IMR-90 (cell line): ENCODE measurements at regions not wholly inside any gene's neighbourhood (a gene's known extent, or its start where the extent isn't known, plus 50 kb on each side); places are given as distances from the start of the nearest gene placed in this dataset.
A peak's percentile ranks its signal among the peaks of the same experiment; 100 is the strongest.

Experiments
- ATAC-seq: fragments of 200-7000 bp; cut with Tn5 transposase; 2 replicates; pipeline ENCODE4 v1.9.1; 2020; ENCODE audit warnings: low read depth, mild to moderate bottlenecking, moderate library complexity
- BruUV-seq: library from RNA; stranded (reverse); fragments of 400-500 nt; replicated peaks from 2 replicates; lab custom pipeline; 2021; lab: Mats Ljungman, UMichigan
- CTCF ChIA-PET: fragments of 300-600 bp; formaldehyde crosslinking; extraction: SDS; loops from one replicate; lab custom pipeline; 2021; ENCODE audit warnings: antibody characterized with exemption; lab: Yijun Ruan, JAX
- POLR2A ChIA-PET: fragments of 300-600 bp; sonication (Branson Sonifier 250); formaldehyde crosslinking; loops from one replicate; lab custom pipeline; 2022; ENCODE audit warnings: antibody characterized with exemption; ENCODE audit not compliant: unreplicated experiment; lab: Charles Lee
- DNase-seq: peaks from one replicate; pipeline ENCODE4 v3.0.0; 2013
- H2AFZ ChIP-seq: replicated peaks from 2 replicates; pipeline ENCODE3; 2013; ENCODE audit warnings: low read length, mild to moderate bottlenecking; ENCODE audit not compliant: poor library complexity
- H2AK5ac ChIP-seq: 2 replicates; pipeline ENCODE4 v1.6.1; 2013; ENCODE audit warnings: low read depth, low read length, inconsistent platforms
- H2AK9ac ChIP-seq: replicated peaks from 2 replicates; pipeline ENCODE3; 2013; ENCODE audit warnings: mild to moderate bottlenecking, low read depth, low read length, moderate library complexity; ENCODE audit not compliant: poor library complexity
- H2BK120ac ChIP-seq: 2 replicates; pipeline ENCODE4 v1.6.1; 2013; ENCODE audit warnings: low read depth, low read length, inconsistent platforms
- H2BK15ac ChIP-seq: 3 replicates; pipeline ENCODE4 v1.6.1; 2013; ENCODE audit warnings: low read depth, low read length, inconsistent platforms
- H2BK20ac ChIP-seq: 2 replicates; pipeline ENCODE4 v1.6.1; 2013; ENCODE audit warnings: low read depth, mild to moderate bottlenecking, inconsistent platforms, low read length, moderate library complexity
- H2BK5ac ChIP-seq: 2 replicates; pipeline ENCODE4 v1.6.1; 2013; ENCODE audit warnings: mild to moderate bottlenecking, low read depth, low read length, inconsistent platforms; ENCODE audit not compliant: poor library complexity, severe bottlenecking
- H3K14ac ChIP-seq: replicated peaks from 2 replicates; pipeline ENCODE4 v1.6.1; 2013; ENCODE audit warnings: low read depth, low read length, inconsistent platforms
- H3K18ac ChIP-seq: 2 replicates; pipeline ENCODE4 v1.6.1; 2013; ENCODE audit warnings: low read depth, low read length, control low read depth
- H3K23ac ChIP-seq: 2 replicates; pipeline ENCODE4 v1.6.1; 2013; ENCODE audit warnings: low read depth, low read length, inconsistent platforms
- H3K27ac ChIP-seq: 2 replicates; pipeline ENCODE4 v1.5.1; 2013; ENCODE audit warnings: mild to moderate bottlenecking, control low read depth, low read length; ENCODE audit not compliant: insufficient read depth
- H3K27me3 ChIP-seq: 2 replicates; pipeline ENCODE4 v1.6.1; 2013; ENCODE audit warnings: low read length; ENCODE audit not compliant: control insufficient read depth, insufficient read depth
- H3K36me3 ChIP-seq: 2 replicates; pipeline ENCODE4 v1.6.1; 2013; ENCODE audit warnings: low read length, mixed read lengths; ENCODE audit not compliant: control insufficient read depth, insufficient read depth
- H3K4ac ChIP-seq: 2 replicates; pipeline ENCODE4 v1.6.1; 2013; ENCODE audit warnings: low read depth, low read length, inconsistent platforms
- H3K4me1 ChIP-seq: 2 replicates; pipeline ENCODE4 v1.6.1; 2013; ENCODE audit warnings: low read length, mixed read lengths; ENCODE audit not compliant: control insufficient read depth, insufficient read depth
- H3K4me2 ChIP-seq: 2 replicates; pipeline ENCODE4 v1.6.1; 2013; ENCODE audit warnings: low read depth, mild to moderate bottlenecking, control low read depth, low read length, moderate library complexity
- H3K4me3 ChIP-seq: 2 replicates; pipeline ENCODE4 v1.5.1; 2013; ENCODE audit warnings: low read depth, mild to moderate bottlenecking, control low read depth, low read length, moderate library complexity; ENCODE audit not compliant: insufficient read depth
- H3K56ac ChIP-seq: 2 replicates; pipeline ENCODE4 v1.6.1; 2013; ENCODE audit warnings: low read length, inconsistent platforms; ENCODE audit not compliant: insufficient read depth; ENCODE audit errors: extremely low read depth
- H3K79me1 ChIP-seq, 2 experiments: 2 replicates each; pipeline ENCODE4 v1.6.1; 2013; ENCODE audit warnings: low read length in 2 of 2, inconsistent platforms in 1 of 2, low read depth in 1 of 2
- H3K9ac ChIP-seq: 2 replicates; pipeline ENCODE4 v1.6.1; 2013; ENCODE audit warnings: low read depth, low read length, control low read depth
- H3K9me1 ChIP-seq: 2 replicates; pipeline ENCODE4 v1.6.1; 2013; ENCODE audit warnings: low read length, inconsistent platforms; ENCODE audit not compliant: insufficient read depth
- H3K9me3 ChIP-seq: 2 replicates; pipeline ENCODE4 v1.6.1; 2013; ENCODE audit warnings: low read length; ENCODE audit not compliant: control insufficient read depth, insufficient read depth
- H4K20me1 ChIP-seq: 2 replicates; pipeline ENCODE4 v1.6.1; 2013; ENCODE audit warnings: low read length, inconsistent platforms; ENCODE audit not compliant: insufficient read depth
- H4K5ac ChIP-seq: 2 replicates; pipeline ENCODE4 v1.6.1; 2013; ENCODE audit warnings: mild to moderate bottlenecking, low read depth, low read length, control low read depth
- H4K8ac ChIP-seq, 2 experiments: 2 replicates each; pipeline ENCODE4 v1.6.1; 2013; ENCODE audit warnings: low read depth in 2 of 2, low read length in 2 of 2, control low read depth in 1 of 2, inconsistent platforms in 1 of 2
- H4K91ac ChIP-seq: 2 replicates; pipeline ENCODE4 v1.6.1; 2013; ENCODE audit warnings: low read depth, low read length, inconsistent platforms; ENCODE audit not compliant: insufficient read depth
- BHLHE40 ChIP-seq: fragments of 150-350 bp; IDR thresholded peaks from 2 replicates; pipeline ENCODE4 v1.6.1; 2016; ENCODE audit warnings: mild to moderate bottlenecking, low read depth, low read length
- CEBPB ChIP-seq: IDR thresholded peaks from 2 replicates; pipeline ENCODE4 v1.6.1; 2012; ENCODE audit warnings: low read depth, low read length, improper control_type of control experiment
- CHD1 ChIP-seq: IDR thresholded peaks from 2 replicates; pipeline ENCODE4 v1.6.1; 2012; ENCODE audit warnings: low read depth, low read length, improper control_type of control experiment
- FOS ChIP-seq: fragments of 150-350 bp; IDR thresholded peaks from 2 replicates; pipeline ENCODE4 v1.6.1; 2016; ENCODE audit warnings: low read depth, low read length
- MAFK ChIP-seq: IDR thresholded peaks from 2 replicates; pipeline ENCODE4 v1.6.1; 2012; ENCODE audit warnings: low read depth, low read length, improper control_type of control experiment
- MAZ ChIP-seq: IDR thresholded peaks from 2 replicates; pipeline ENCODE4 v1.6.1; 2012; ENCODE audit warnings: low read depth, mild to moderate bottlenecking, low read length, improper control_type of control experiment, moderate library complexity, borderline replicate concordance
- NFE2L2 ChIP-seq: fragments of 150-350 bp; IDR thresholded peaks from 2 replicates; pipeline ENCODE4 v1.6.1; 2016; ENCODE audit warnings: low read depth, mild to moderate bottlenecking, low read length
- RAD21 ChIP-seq: IDR thresholded peaks from 2 replicates; pipeline ENCODE4 v1.6.1; 2012; ENCODE audit warnings: low read length, improper control_type of control experiment
- RCOR1 ChIP-seq: IDR thresholded peaks from 2 replicates; pipeline ENCODE4 v1.6.1; 2012; ENCODE audit warnings: mild to moderate bottlenecking, low read length, improper control_type of control experiment; ENCODE audit not compliant: insufficient replicate concordance
- RFX5 ChIP-seq: IDR thresholded peaks from 2 replicates; pipeline ENCODE4 v1.8.0; 2012; ENCODE audit warnings: low read depth, mild to moderate bottlenecking, low read length, moderate library complexity
- SMC3 ChIP-seq: fragments of 150-350 bp; IDR thresholded peaks from 2 replicates; pipeline ENCODE4 v1.6.1; 2016; ENCODE audit warnings: low read depth, mild to moderate bottlenecking, antibody characterized with exemption, low read length, moderate library complexity
- dilution Hi-C: fragments of 300-500 bp; cut with HindIII; formaldehyde crosslinking; loops from one replicate; pipeline ENCODE4 v1.14.3; 2018; ENCODE audit warnings: low sequenced_read_pairs; ENCODE audit not compliant: unreplicated experiment
- in situ Hi-C: fragments of 300-500 bp; cut with MboI; formaldehyde crosslinking; loops from 3 replicates; pipeline ENCODE4 v1.14.3; 2019; ENCODE audit warnings: low sequenced_read_pairs, inconsistent platforms, mixed read lengths
- intact Hi-C: fragments of 100-400 bp; cut with micrococcal nuclease; formaldehyde crosslinking; loops from 2 replicates; pipeline ENCODE4 v1.10.0; 2022
- TF ChIP-seq, protein P1 (sequence below): conservative IDR thresholded peaks from 2 replicates; pipeline ENCODE4 v1.5.1; 2012; ENCODE audit warnings: mild to moderate bottlenecking, low read depth, low read length, improper control_type of control experiment
- TF ChIP-seq, protein P2 (sequence below): fragments of 150-350 bp; IDR thresholded peaks from 2 replicates; pipeline ENCODE4 v1.6.1; 2016; ENCODE audit warnings: low read depth, mild to moderate bottlenecking, low read length, moderate library complexity, borderline replicate concordance
- TF ChIP-seq, protein P3 (sequence below): fragments of 150-350 bp; IDR thresholded peaks from 2 replicates; pipeline ENCODE4 v1.6.1; 2017; ENCODE audit warnings: mild to moderate bottlenecking, antibody characterized with exemption, low read length, low read depth

DNA sequence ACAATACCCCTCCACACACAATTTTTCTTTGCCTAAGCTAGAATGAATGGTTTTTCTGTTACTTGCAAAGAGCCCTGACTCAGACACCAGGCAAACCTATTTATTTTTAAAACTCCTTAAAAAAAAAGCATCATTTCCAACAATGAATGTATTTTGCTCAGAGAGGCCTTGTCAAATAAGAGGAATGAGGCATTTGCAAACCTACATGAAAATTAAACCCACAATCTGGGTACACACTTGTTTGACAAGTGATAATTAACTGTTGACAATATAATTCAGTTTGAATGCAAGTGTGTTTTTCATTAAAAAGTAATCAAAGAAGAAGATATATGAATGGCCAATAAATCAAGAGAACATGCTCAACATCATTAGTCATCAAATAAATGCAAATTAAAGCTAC, 339.5 kb downstream of the PTPRU start:
- no peak overlapping the region for H2AK9ac ChIP-seq
- H3K23ac ChIP-seq: no peak overlapping the region
- no peak overlapping the region for H3K4me3 ChIP-seq
- no peak overlapping the region for H4K5ac ChIP-seq
- H3K79me1 ChIP-seq: no peaks in the 10 kb centered on the region
- no peak overlapping the region for H2AFZ ChIP-seq
- peaks cover 2% of the 10 kb centered on the region; the same call in 1 of the 2 replicates for H3K4me1 ChIP-seq
- no peak overlapping the region for H3K14ac ChIP-seq
- BruUV-seq: no TSS peak
- no peak overlapping the region for H2BK5ac ChIP-seq
- no peak overlapping the region for H3K4me2 ChIP-seq
- H3K9ac ChIP-seq: no peak overlapping the region
- H4K8ac ChIP-seq: no peak overlapping the region
- H2BK120ac ChIP-seq: no peak overlapping the region
- POLR2A ChIA-PET: no interaction called here
- H4K91ac ChIP-seq: no peak overlapping the region
- no peak overlapping the region for H2BK15ac ChIP-seq
- H3K9me3 ChIP-seq: no peaks in the 10 kb centered on the region
- no peak overlapping the region for H3K18ac ChIP-seq
- H3K9me1 ChIP-seq: peaks cover 11% of the 10 kb centered on the region
- no peak overlapping the region for H3K56ac ChIP-seq
- dilution Hi-C loops (no loop called here), in situ Hi-C loops (no loop called here), intact Hi-C loops (no loop called here)
- H3K27ac ChIP-seq: no peak overlapping the region
- CTCF ChIA-PET: no interaction called here
- peak; percentile 23 for DNase-seq
- H4K20me1 ChIP-seq: no peaks in the 10 kb centered on the region
- H2BK20ac ChIP-seq: no peak overlapping the region
- TF ChIP-seq CHD1 (no peak), FOS (no peak), BHLHE40 (no peak), MAZ (no peak), RCOR1 (no peak), MAFK (no peak), CEBPB (no peak), NFE2L2 (no peak), RAD21 (no peak), RFX5 (no peak), SMC3 (no peak)
- TF ChIP-seq, protein P1, sequence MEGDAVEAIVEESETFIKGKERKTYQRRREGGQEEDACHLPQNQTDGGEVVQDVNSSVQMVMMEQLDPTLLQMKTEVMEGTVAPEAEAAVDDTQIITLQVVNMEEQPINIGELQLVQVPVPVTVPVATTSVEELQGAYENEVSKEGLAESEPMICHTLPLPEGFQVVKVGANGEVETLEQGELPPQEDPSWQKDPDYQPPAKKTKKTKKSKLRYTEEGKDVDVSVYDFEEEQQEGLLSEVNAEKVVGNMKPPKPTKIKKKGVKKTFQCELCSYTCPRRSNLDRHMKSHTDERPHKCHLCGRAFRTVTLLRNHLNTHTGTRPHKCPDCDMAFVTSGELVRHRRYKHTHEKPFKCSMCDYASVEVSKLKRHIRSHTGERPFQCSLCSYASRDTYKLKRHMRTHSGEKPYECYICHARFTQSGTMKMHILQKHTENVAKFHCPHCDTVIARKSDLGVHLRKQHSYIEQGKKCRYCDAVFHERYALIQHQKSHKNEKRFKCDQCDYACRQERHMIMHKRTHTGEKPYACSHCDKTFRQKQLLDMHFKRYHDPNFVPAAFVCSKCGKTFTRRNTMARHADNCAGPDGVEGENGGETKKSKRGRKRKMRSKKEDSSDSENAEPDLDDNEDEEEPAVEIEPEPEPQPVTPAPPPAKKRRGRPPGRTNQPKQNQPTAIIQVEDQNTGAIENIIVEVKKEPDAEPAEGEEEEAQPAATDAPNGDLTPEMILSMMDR: no peak
- TF ChIP-seq, protein P2, sequence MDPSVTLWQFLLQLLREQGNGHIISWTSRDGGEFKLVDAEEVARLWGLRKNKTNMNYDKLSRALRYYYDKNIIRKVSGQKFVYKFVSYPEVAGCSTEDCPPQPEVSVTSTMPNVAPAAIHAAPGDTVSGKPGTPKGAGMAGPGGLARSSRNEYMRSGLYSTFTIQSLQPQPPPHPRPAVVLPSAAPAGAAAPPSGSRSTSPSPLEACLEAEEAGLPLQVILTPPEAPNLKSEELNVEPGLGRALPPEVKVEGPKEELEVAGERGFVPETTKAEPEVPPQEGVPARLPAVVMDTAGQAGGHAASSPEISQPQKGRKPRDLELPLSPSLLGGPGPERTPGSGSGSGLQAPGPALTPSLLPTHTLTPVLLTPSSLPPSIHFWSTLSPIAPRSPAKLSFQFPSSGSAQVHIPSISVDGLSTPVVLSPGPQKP: no peak
- TF ChIP-seq, protein P3, sequence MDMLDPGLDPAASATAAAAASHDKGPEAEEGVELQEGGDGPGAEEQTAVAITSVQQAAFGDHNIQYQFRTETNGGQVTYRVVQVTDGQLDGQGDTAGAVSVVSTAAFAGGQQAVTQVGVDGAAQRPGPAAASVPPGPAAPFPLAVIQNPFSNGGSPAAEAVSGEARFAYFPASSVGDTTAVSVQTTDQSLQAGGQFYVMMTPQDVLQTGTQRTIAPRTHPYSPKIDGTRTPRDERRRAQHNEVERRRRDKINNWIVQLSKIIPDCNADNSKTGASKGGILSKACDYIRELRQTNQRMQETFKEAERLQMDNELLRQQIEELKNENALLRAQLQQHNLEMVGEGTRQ: no peak
- H3K27me3 ChIP-seq: no peaks in the 10 kb centered on the region
- H3K4ac ChIP-seq: no peak overlapping the region
- ATAC-seq: no peak
- no peaks in the 10 kb centered on the region for H3K36me3 ChIP-seq
- no peak overlapping the region for H2AK5ac ChIP-seq
